GM12878 (cell line): ENCODE measurements at regions not wholly inside any gene's neighbourhood (a gene's known extent, or its start where the extent isn't known, plus 50 kb on each side); places are given as distances from the start of the nearest gene placed in this dataset.

Source experiments
- ATAC-seq: fragments of 200-7000 bp; cut with Tn5 transposase; 3 replicates; pipeline ENCODE4 v1.9.1; 2020; ENCODE audit warnings: mild to moderate bottlenecking, moderate library complexity
- BruUV-seq: library from RNA; stranded (reverse); fragments of 400-500 nt; replicated peaks from 2 replicates; lab custom pipeline; 2021; lab: Mats Ljungman, UMichigan
- CTCF ChIA-PET: fragments of 300-600 bp; sonication (Branson Sonifier 250); formaldehyde crosslinking; extraction: SDS; loops from one replicate; lab custom pipeline; 2021; ENCODE audit warnings: inconsistent platforms; lab: Yijun Ruan, JAX
- POLR2A ChIA-PET: fragments of 350-600 bp; formaldehyde crosslinking; extraction: SDS; loops from one replicate; lab custom pipeline; 2021; ENCODE audit warnings: inconsistent platforms; lab: Charles Lee
- RAD21 ChIA-PET: fragments of 300-600 bp; sonication (Branson Sonifier 250); formaldehyde crosslinking; loops from one replicate; lab custom pipeline; 2023; ENCODE audit warnings: antibody characterized with exemption; ENCODE audit not compliant: unreplicated experiment; lab: Charles Lee
- SMC1A ChIA-PET: fragments of 300-600 bp; sonication (Branson Sonifier 250); formaldehyde crosslinking; loops from one replicate; lab custom pipeline; 2023; ENCODE audit not compliant: unreplicated experiment, uncharacterized antibody; lab: Charles Lee
- DNase-seq: peaks from one replicate; pipeline ENCODE4 v3.0.0-alpha.2; 2011; ENCODE audit warnings: low read depth, low spot score
- FAIRE-seq: peaks from 3 replicates; lab custom pipeline; 2011; peaks lifted over from hg19 to GRCh38; lab: Jason Lieb, UNC
- H2AFZ ChIP-seq: 2 replicates; pipeline ENCODE4 v1.6.0; 2011; ENCODE audit warnings: low read depth, low read length, control low read depth; ENCODE audit not compliant: control insufficient read depth
- H3K27ac ChIP-seq: 2 replicates; pipeline ENCODE4 v1.5.1; 2011; ENCODE audit warnings: control low read depth; ENCODE audit not compliant: control insufficient read depth, insufficient read depth
- H3K27me3 ChIP-seq, 2 experiments: replicated peaks in 1 of 2; 2 replicates each; pipeline versions ENCODE4 v1.6.0 to v1.6.1; 2011; ENCODE audit warnings: low read length in 1 of 2; ENCODE audit not compliant: control insufficient read depth in 2 of 2, insufficient read depth in 2 of 2
- H3K36me3 ChIP-seq, 2 experiments: 2 replicates each; pipeline ENCODE4 v1.5.1; 2011; ENCODE audit warnings: low read length in 1 of 2; ENCODE audit not compliant: control insufficient read depth in 2 of 2, insufficient read depth in 2 of 2
- H3K4me1 ChIP-seq: 2 replicates; pipeline ENCODE4 v1.6.1; 2011; ENCODE audit warnings: mild to moderate bottlenecking, low read length, moderate library complexity, mixed read lengths; ENCODE audit not compliant: control insufficient read depth, insufficient read depth
- H3K4me2 ChIP-seq: 2 replicates; pipeline ENCODE4 v1.6.0; 2011; ENCODE audit warnings: control low read depth; ENCODE audit not compliant: control insufficient read depth, insufficient read depth
- H3K4me3 ChIP-seq: fragments of 200-600 bp; sonication (generic); 2 replicates; pipeline ENCODE4 v1.5.1; 2016
- H3K79me2 ChIP-seq: 2 replicates; pipeline ENCODE4 v1.6.0; 2011; ENCODE audit warnings: low read length; ENCODE audit not compliant: control insufficient read depth, insufficient read depth
- H3K9ac ChIP-seq: 2 replicates; pipeline ENCODE4 v1.8.0; 2011; ENCODE audit warnings: low read length, control low read depth, mixed read lengths; ENCODE audit not compliant: control insufficient read depth, insufficient read depth
- H3K9me3 ChIP-seq: replicated peaks from 3 replicates; pipeline ENCODE4 v1.5.1; 2011; ENCODE audit warnings: mild to moderate bottlenecking, low read length; ENCODE audit not compliant: control insufficient read depth, insufficient read depth
- H4K20me1 ChIP-seq: 2 replicates; pipeline ENCODE4 v1.6.0; 2011; ENCODE audit not compliant: control insufficient read depth, insufficient read depth
- BACH1 ChIP-seq: fragments of 450-650 bp; IDR thresholded peaks from 2 replicates; pipeline ENCODE4 v1.6.1; 2017; ENCODE audit warnings: mild to moderate bottlenecking, borderline replicate concordance
- HDAC6 ChIP-seq: fragments of 200-600 bp; sonication (generic); IDR thresholded peaks from one replicate; pipeline ENCODE4 v1.8.0; 2017; ENCODE audit warnings: antibody characterized with exemption; ENCODE audit not compliant: unreplicated experiment
- IKZF2 ChIP-seq, 2 experiments: fragments of 450-650 bp; IDR thresholded peaks; 2 replicates each; pipeline ENCODE4 v1.6.1; 2017; ENCODE audit warnings: mild to moderate bottlenecking in 2 of 2, moderate library complexity in 2 of 2
- MEF2B ChIP-seq: fragments of 450-650 bp; IDR thresholded peaks from 2 replicates; pipeline ENCODE4 v1.6.1; 2018; ENCODE audit warnings: mild to moderate bottlenecking, moderate library complexity; ENCODE audit not compliant: partially characterized antibody, poor library complexity, severe bottlenecking
- NBN ChIP-seq: fragments of 450-650 bp; IDR thresholded peaks from 2 replicates; pipeline ENCODE4 v1.6.1; 2016
- PML ChIP-seq: IDR thresholded peaks from 2 replicates; pipeline ENCODE4 v1.6.1; 2012; ENCODE audit warnings: low read length, inconsistent platforms
- POLR2AphosphoS5 ChIP-seq: IDR thresholded peaks from 2 replicates; pipeline ENCODE4 v1.6.1; 2011; ENCODE audit warnings: mild to moderate bottlenecking, low read length, inconsistent platforms
- SP1 ChIP-seq: IDR thresholded peaks from one replicate; pipeline ENCODE4 v1.6.1; 2011; ENCODE audit warnings: low read depth, low read length
- STAT3 ChIP-seq: IDR thresholded peaks from 2 replicates; pipeline ENCODE4 v1.6.1; 2011; ENCODE audit warnings: low read depth, low read length, improper control_type of control experiment
- SUPT20H ChIP-seq: IDR thresholded peaks from 2 replicates; pipeline ENCODE4 v1.6.1; 2011; ENCODE audit warnings: low read depth, mild to moderate bottlenecking, low read length, moderate library complexity, borderline replicate concordance; ENCODE audit not compliant: control insufficient read depth
- YY1 ChIP-seq: IDR thresholded peaks from 2 replicates; pipeline ENCODE4 v1.6.1; 2011; ENCODE audit warnings: low read depth, mild to moderate bottlenecking, low read length
- in situ Hi-C: fragments of 300-500 bp; cut with MboI; formaldehyde crosslinking; loops from 9 replicates; pipeline ENCODE4 v1.14.3; 2018; ENCODE audit warnings: mixed read lengths
- intact Hi-C: fragments of 100-400 bp; cut with micrococcal nuclease; formaldehyde crosslinking; loops from one replicate; pipeline ENCODE4 v1.14.2; 2022; ENCODE audit not compliant: unreplicated experiment
- TF ChIP-seq, protein P1 (sequence below): fragments of 450-650 bp; IDR thresholded peaks from 2 replicates; pipeline ENCODE4 v1.6.1; 2017; ENCODE audit warnings: borderline replicate concordance
- TF ChIP-seq, protein P2 (sequence below): IDR thresholded peaks from 2 replicates; pipeline ENCODE4 v1.6.1; 2012; ENCODE audit warnings: mild to moderate bottlenecking, low read depth, low read length
- TF ChIP-seq, protein P3 (sequence below): fragments of 450-650 bp; formaldehyde crosslinking; IDR thresholded peaks from 2 replicates; pipeline ENCODE4 v1.5.0; 2022; ENCODE audit warnings: mild to moderate bottlenecking, missing genetic modification characterization
- TF ChIP-seq, protein P4 (sequence below): fragments of 450-650 bp; IDR thresholded peaks from 2 replicates; pipeline ENCODE4 v1.6.1; 2017; ENCODE audit warnings: mild to moderate bottlenecking

DNA sequence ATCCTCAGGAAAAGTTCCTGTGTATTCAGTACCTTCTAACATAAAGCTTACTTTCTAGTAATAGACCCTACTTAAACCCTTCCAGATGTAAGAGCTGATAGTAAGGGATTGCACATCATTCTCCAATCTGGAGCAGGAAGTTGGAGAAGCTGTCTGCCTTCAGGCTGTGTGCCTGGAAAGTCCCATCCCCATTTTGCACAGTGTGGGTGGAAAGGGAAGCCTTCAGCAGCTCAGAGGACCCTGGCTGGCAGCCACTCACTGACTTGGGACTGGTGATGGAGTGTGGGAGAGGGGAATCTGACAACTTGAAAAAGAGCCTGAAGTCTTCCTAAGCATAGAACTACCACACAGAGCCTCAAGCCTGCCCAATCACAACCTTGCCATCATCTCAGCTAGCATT lies 164.1 kb upstream of the ADO start:
- H3K4me3 ChIP-seq: no peak overlapping the region
- no peaks in the 10 kb centered on the region for H4K20me1 ChIP-seq
- ATAC-seq (0 out of 3 replicates have a peak, but pooled peaks have one; percentile 2), FAIRE-seq (no peak), DNase-seq (no peak)
- POLR2A ChIA-PET: interaction anchor here (0.6 to 5.8 kb wide), 7 partner anchors 9 to 116 kb away, joined by 3 to 59 read pairs (median 4); no protein-coding TSS in a partner anchor
- no peaks in the 10 kb centered on the region for H3K27me3 ChIP-seq
- no TSS peak for BruUV-seq
- intact Hi-C loops: no loop called here
- no peaks in the 10 kb centered on the region for H3K36me3 ChIP-seq
- H3K9ac ChIP-seq: no peak overlapping the region
- no peak overlapping the region for H3K27ac ChIP-seq
- CTCF ChIA-PET: interaction anchor here (0.6 to 7.6 kb wide), 12 partner anchors 8 to 352 kb away, joined by 3 to 64 read pairs (median 5); no protein-coding TSS in a partner anchor
- no peaks in the 10 kb centered on the region for H3K9me3 ChIP-seq
- H3K4me1 ChIP-seq: peaks cover 57% of the 10 kb centered on the region
- SMC1A ChIA-PET: interaction anchor here (0.6 to 12.0 kb wide), 19 partner anchors 8 to 180 kb away, joined by 3 to 329 read pairs (median 16); partner anchors contain the start of genes ADO and EGR2
- RAD21 ChIA-PET: interaction anchor here (0.7 to 5.8 kb wide), 14 partner anchors 8 to 177 kb away, joined by 3 to 97 read pairs (median 6); partner anchors contain the start of gene EGR2
- no peaks in the 10 kb centered on the region for H3K79me2 ChIP-seq
- in situ Hi-C loops: no loop called here
- peak overlapping the region; percentile 2; the same call in 1 of the 2 replicates for H2AFZ ChIP-seq
- peak overlapping the region; percentile 13; the same call in 1 of the 2 replicates for H3K4me2 ChIP-seq
- TF ChIP-seq MEF2B (no peak), IKZF2 (IDR thresholded peaks at IDR 0.05) (peak; percentile 28 to 38; a peak in 1 of 4 replicates), STAT3 (no peak), BACH1 (no peak), HDAC6 (no peak), NBN (no peak), PML (no peak), SP1 (no peak), YY1 (peak; percentile 28; the same call in 1 of the 2 replicates), SUPT20H (no peak), POLR2AphosphoS5 (no peak)
- TF ChIP-seq, protein P1, sequence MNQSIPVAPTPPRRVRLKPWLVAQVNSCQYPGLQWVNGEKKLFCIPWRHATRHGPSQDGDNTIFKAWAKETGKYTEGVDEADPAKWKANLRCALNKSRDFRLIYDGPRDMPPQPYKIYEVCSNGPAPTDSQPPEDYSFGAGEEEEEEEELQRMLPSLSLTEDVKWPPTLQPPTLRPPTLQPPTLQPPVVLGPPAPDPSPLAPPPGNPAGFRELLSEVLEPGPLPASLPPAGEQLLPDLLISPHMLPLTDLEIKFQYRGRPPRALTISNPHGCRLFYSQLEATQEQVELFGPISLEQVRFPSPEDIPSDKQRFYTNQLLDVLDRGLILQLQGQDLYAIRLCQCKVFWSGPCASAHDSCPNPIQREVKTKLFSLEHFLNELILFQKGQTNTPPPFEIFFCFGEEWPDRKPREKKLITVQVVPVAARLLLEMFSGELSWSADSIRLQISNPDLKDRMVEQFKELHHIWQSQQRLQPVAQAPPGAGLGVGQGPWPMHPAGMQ: no peak
- TF ChIP-seq, protein P2, sequence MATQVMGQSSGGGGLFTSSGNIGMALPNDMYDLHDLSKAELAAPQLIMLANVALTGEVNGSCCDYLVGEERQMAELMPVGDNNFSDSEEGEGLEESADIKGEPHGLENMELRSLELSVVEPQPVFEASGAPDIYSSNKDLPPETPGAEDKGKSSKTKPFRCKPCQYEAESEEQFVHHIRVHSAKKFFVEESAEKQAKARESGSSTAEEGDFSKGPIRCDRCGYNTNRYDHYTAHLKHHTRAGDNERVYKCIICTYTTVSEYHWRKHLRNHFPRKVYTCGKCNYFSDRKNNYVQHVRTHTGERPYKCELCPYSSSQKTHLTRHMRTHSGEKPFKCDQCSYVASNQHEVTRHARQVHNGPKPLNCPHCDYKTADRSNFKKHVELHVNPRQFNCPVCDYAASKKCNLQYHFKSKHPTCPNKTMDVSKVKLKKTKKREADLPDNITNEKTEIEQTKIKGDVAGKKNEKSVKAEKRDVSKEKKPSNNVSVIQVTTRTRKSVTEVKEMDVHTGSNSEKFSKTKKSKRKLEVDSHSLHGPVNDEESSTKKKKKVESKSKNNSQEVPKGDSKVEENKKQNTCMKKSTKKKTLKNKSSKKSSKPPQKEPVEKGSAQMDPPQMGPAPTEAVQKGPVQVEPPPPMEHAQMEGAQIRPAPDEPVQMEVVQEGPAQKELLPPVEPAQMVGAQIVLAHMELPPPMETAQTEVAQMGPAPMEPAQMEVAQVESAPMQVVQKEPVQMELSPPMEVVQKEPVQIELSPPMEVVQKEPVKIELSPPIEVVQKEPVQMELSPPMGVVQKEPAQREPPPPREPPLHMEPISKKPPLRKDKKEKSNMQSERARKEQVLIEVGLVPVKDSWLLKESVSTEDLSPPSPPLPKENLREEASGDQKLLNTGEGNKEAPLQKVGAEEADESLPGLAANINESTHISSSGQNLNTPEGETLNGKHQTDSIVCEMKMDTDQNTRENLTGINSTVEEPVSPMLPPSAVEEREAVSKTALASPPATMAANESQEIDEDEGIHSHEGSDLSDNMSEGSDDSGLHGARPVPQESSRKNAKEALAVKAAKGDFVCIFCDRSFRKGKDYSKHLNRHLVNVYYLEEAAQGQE: no peak
- TF ChIP-seq, protein P3, sequence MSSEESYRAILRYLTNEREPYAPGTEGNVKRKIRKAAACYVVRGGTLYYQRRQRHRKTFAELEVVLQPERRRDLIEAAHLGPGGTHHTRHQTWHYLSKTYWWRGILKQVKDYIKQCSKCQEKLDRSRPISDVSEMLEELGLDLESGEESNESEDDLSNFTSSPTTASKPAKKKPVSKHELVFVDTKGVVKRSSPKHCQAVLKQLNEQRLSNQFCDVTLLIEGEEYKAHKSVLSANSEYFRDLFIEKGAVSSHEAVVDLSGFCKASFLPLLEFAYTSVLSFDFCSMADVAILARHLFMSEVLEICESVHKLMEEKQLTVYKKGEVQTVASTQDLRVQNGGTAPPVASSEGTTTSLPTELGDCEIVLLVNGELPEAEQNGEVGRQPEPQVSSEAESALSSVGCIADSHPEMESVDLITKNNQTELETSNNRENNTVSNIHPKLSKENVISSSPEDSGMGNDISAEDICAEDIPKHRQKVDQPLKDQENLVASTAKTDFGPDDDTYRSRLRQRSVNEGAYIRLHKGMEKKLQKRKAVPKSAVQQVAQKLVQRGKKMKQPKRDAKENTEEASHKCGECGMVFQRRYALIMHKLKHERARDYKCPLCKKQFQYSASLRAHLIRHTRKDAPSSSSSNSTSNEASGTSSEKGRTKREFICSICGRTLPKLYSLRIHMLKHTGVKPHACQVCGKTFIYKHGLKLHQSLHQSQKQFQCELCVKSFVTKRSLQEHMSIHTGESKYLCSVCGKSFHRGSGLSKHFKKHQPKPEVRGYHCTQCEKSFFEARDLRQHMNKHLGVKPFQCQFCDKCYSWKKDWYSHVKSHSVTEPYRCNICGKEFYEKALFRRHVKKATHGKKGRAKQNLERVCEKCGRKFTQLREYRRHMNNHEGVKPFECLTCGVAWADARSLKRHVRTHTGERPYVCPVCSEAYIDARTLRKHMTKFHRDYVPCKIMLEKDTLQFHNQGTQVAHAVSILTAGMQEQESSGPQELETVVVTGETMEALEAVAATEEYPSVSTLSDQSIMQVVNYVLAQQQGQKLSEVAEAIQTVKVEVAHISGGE (CRISPR knock-in tag): no peak
- TF ChIP-seq, protein P4, sequence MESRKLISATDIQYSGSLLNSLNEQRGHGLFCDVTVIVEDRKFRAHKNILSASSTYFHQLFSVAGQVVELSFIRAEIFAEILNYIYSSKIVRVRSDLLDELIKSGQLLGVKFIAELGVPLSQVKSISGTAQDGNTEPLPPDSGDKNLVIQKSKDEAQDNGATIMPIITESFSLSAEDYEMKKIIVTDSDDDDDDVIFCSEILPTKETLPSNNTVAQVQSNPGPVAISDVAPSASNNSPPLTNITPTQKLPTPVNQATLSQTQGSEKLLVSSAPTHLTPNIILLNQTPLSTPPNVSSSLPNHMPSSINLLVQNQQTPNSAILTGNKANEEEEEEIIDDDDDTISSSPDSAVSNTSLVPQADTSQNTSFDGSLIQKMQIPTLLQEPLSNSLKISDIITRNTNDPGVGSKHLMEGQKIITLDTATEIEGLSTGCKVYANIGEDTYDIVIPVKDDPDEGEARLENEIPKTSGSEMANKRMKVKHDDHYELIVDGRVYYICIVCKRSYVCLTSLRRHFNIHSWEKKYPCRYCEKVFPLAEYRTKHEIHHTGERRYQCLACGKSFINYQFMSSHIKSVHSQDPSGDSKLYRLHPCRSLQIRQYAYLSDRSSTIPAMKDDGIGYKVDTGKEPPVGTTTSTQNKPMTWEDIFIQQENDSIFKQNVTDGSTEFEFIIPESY: no peak
